ENCODE measurements at regions not wholly inside any gene's neighbourhood (a gene's known extent, or its start where the extent isn't known, plus 50 kb on each side); places are given as distances from the start of the nearest gene placed in this dataset.

GRCh38 chr16:58866935-58867334, 132.8 kb upstream of the GOT2 start:
- TF ChIP-seq CTCF (IDR thresholded peaks at IDR 0.05), result no peak
- TF ChIP-seq POLR2A (IDR thresholded peaks at IDR 0.05), result no peak
- no peak for TF ChIP-seq EP300 (IDR thresholded peaks at IDR 0.05; ENCODE audit: low read depth)
- TF ChIP-seq POLR2AphosphoS5 (IDR thresholded peaks at IDR 0.05), result no peak
